Right kidney (tissue), 1 donor: ENCODE measurements at regions not wholly inside any gene's neighbourhood (a gene's known extent, or its start where the extent isn't known, plus 50 kb on each side); places are given as distances from the start of the nearest gene placed in this dataset.

Source experiments
- DNase-seq: peaks from one replicate; pipeline ENCODE4 v3.0.0-alpha.2; 2016

DNA sequence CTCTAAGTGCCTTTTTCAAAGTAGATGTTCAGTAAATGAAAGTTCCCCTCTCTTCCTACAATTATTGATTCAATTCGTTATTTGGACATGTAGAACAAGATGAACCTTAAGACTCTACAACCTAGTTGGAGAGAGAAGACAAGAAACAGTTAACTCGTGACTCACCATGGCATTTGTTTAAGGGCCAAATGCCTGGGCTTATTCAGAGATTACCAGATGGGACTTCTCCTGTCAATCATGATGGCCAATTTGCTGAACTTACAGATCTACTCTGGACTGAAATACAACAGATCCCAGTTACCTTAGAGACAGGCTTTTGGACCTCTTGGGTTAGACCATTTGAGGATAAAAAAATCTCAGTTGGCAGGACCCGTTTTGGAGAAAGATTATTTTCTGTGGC lies 93.5 kb downstream of the C1orf94 start:
- no peak for DNase-seq

- DNase-seq, result no peak
Measured at GRCh38 chr1:34272152-34272551, 95.4 kb downstream of the C1orf94 start.

GRCh38 chr1:34275150-34275549 lies 98.4 kb downstream of the C1orf94 start:
- DNase-seq, result no peak

GRCh38 chr1:34276606-34277005 lies 99.9 kb downstream of the C1orf94 start:
- DNase-seq, result no peak

DNA sequence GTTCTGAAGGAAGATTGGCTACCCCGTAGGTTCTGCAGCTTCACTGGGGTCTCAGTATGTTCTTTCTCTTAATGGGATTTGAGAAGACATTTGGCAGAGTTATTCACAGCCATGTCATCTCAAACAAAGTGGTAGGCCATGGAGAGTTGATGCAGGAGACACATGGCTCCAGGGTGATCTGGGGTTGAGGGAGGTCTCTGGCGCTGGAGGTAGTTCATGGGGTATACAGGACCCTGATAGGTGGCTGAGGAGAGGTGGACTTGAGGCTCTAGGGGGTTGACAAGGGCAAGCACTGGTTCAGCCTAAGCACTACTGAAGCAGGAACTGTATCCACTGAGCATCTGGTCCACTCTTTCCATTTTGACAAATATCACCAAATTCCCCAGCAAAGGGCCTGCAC lies 100.4 kb downstream of the C1orf94 start:
- DNase-seq, result no peak

DNA sequence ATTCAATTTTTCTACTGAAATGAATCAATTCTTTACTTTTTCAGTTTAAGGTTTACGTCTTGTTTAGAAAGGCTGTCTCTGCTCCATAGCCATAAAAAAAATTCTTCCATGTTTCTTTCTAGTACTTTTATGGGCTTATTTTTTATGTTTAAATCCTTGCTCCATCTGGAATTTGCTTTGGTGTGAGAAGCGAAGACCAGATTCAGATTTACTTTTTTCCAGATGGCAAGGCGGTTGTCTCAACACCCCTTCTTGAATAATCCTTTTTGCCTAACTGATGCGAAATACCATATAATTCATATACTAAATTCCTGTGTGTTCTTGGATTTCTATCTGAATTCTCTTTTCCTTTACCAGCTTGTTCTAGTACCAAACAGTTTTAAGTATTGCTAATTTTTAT lies 101.5 kb downstream of the C1orf94 start:
- DNase-seq, result no peak

DNA sequence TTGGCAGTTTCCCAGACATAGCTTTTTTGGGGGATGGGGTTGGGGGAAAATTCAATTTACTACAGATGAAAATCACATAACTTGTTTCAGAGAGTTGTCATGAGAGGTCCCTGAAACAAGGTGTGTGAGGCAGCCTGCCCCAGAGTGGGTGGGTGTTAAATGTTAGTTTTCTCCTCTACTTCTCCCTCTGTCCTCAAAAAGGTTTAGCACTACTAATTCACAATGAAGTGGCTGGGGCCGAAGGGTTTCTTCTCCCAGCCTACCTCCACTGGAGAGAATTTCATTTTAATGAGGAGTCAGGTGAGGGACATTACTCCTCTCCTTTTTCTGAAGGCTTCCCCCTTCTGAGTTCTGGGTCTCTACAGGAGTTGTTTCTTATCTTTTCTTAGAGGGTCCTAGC lies 103.3 kb downstream of the C1orf94 start:
- DNase-seq, result no peak

- DNase-seq, result no peak
Measured at GRCh38 chr1:34280509-34280908, 103.8 kb downstream of the C1orf94 start.

GRCh38 chr1:34283142-34283541 lies 106.4 kb downstream of the C1orf94 start:
- DNase-seq, result no peak

GRCh38 chr1:34286511-34286910 lies 109.8 kb downstream of the C1orf94 start:
- no peak for DNase-seq

DNA sequence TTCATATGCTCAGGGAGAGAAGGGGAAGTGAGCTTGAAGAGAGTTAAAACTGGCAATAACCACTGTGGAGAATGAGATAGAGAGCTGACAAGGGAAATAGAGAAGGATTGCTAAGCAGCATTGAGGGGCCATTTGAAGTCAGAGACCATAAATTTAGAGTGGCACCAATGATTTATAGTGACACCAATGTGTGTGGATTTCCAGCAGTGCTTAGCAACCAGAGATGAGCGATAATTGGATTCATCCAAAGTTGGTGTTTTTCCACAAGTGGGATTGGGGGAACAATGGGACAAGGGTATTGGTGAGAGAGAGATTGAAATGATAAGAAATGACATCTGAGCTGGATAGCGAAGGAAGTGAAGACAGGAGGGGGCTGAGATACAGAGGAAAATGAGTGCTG lies 114.1 kb downstream of the C1orf94 start:
- no peak for DNase-seq

GRCh38 chr1:34292472-34292871 lies 115.8 kb downstream of the C1orf94 start:
- DNase-seq, result no peak

DNA sequence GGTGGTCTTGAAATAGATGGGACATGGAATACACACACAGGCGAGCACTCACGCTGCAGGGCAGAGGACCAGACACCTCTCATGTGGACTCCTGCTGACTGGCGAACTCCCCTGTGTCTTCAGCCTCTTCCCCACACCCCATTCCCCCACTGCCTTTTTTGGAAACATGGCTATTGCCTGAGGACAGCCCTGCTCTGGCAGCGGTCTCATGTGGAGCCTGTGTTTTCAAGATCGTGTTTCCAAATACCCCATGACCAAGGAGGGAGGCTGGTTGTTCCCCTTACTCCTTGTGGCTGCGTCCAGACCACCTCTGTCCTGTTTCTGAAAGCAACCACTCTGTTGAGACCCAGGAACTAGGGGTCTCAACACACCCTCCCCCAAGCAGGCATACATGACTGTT lies 119.4 kb downstream of the C1orf94 start:
- no peak for DNase-seq

- no peak for DNase-seq
Measured at GRCh38 chr1:34302798-34303197, 126.1 kb downstream of the C1orf94 start.

GRCh38 chr1:34303218-34303617 lies 126.5 kb downstream of the C1orf94 start:
- DNase-seq, result no peak

- DNase-seq, result no peak
Measured at GRCh38 chr1:34306568-34306967, 129.9 kb downstream of the C1orf94 start.

DNA sequence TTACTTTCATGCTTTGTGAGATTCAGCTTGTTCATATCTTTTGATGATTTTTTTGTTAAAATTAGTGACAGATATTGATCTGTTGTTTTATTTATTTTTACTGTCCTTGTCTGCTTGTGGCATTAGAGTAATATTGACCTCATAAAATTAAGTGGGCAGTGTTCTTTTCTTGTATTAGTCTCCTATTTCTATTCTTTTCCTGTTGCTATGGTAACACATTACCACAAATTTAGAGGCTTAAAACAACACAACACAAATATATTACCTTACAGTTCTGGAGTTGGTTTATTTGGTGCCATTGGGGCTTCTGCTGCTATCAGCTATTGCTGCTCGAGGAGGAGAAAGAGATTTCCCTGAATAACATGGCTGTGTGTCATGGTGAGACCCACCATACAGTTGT lies 135.7 kb downstream of the C1orf94 start:
- DNase-seq, result no peak

DNA sequence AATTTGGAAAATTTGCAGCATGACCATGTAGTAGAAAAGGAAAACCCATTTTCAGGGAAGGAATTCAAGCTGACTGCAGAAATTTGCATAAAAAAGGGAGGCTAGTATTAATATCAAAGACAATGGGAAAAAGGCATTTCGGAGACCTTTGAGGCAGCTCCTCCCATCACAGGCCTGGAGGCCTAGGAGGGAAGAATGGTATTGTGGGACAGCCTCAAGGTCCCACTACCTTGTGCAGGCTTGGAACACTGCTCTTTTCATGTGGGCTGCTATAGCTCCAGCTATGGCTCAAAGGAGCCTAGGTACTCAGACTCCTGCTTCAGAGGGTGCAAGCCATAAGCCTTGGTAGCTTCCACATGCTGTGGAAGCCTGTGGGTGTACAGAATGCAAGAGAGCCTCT lies 139.3 kb downstream of the C1orf94 start:
- no peak for DNase-seq

DNA sequence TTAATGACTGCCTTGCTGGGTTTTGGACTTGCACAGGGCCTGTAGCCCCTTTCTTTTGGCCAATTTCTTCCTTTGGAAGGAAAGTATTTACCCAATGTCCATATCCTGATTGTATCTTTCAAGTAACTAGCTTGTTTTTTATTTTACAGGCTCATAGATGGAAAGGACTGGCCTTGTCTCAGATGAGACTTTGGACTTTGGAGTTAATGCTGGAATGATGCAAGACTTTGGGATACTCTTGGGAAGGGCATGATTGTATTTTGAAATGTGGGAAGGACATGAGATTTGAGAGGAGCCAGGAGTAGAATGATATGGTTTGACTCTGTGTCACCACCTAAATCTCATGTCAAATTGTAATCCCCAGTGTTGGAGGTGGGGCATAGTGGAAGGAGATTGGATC lies 140.1 kb downstream of the C1orf94 start:
- no peak for DNase-seq

GRCh38 chr1:34319218-34319617 lies 142.5 kb downstream of the C1orf94 start:
- DNase-seq, result no peak

- DNase-seq, result no peak
Measured at GRCh38 chr1:34320053-34320669, 143.5 kb downstream of the C1orf94 start.

GRCh38 chr1:34322969-34323368 lies 146.3 kb downstream of the C1orf94 start:
- no peak for DNase-seq

DNA sequence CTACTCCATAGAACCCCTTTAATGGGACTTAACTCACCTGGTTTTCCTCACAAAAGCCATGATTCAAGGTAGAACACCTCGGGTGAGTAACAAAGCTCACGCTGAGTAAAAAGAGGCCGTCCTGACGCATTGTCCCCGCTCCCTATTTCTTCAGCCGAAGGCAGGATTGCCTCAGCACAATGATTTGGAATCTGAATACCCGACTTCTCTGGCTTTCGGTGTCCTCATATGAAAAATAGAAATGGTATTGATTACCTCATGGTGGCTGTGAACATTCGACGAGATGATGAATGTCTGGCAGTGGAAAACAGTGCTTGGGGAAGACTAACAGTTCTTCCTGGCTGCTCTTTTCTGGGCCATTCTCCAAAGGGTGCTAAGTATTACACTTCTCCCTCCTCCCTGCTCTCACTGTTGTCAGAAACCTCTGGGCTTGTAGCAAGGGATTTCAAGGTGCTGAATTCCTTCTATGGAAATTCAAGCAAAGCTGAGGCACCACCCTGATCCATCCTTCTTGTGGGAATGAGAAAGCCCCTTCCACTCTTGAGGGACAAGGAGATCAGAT lies 148.3 kb downstream of the C1orf94 start:
- DNase-seq, result no peak

GRCh38 chr1:34328281-34328799 lies 151.6 kb downstream of the C1orf94 start:
- DNase-seq, result peak; percentile 2

- no peak for DNase-seq
Measured at GRCh38 chr1:34330061-34330460, 153.4 kb downstream of the C1orf94 start.
